ENCODE measurements at regions not wholly inside any gene's neighbourhood (a gene's known extent, or its start where the extent isn't known, plus 50 kb on each side); places are given as distances from the start of the nearest gene placed in this dataset.
"Not testable (repeated sequence)": the region's sequence is repeated elsewhere in the genome, so short reads cannot be mapped to it uniquely, and the experiment has no call there.

DNA sequence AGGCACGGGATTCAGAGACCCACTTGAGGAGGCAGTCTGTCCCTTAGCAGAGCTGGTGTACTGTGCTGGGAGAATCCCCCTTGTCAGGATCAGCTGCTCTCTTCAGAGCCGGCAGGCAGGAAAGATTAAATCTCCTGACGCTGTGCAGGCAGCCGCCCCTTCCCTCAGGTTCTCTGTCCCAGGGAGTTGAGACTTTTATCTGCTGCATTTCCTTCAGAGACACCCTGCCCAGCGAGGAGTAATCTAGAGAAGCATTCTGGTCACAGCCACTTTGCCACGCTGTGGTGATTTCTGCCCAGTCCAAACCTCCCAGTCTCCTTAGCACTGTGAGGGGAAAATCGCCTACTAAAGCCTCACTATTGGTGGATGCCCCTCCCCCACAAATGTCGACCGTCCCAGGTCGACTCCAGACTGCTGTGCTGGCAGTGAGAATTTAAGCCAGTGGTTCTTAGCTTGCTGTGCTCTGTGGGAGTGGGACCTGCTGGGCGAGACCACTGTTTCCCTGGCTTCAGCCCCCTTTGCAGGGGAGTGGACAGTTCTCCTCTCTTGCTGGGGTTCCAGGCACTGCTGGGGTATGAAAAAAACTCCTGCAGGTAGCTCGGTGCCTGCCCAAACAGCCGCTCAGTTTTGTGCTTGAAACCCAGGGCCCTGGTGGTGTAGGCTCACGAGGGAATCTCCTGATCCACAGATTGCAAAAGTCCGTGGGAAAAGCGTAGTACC, 265.4 kb downstream of the ZWINT start:
- no peak for DNase-seq (ENCODE audit: low read depth in 2 of 2)
- TF ChIP-seq CTCF (IDR thresholded peaks at IDR 0.05; ENCODE audit: low read depth, low read length): no peak
- no peak overlapping the region for H3K4me3 ChIP-seq (replicated peaks in 1 of 2; ENCODE audit: low read depth in 2 of 2, low read length in 2 of 2)

GRCh38 chr10:56093645-56094044, 267.4 kb downstream of the ZWINT start:
- not testable (repeated sequence) for H3K4me3 ChIP-seq (replicated peaks in 1 of 2; ENCODE audit: low read depth in 2 of 2, low read length in 2 of 2); DNase-seq (ENCODE audit: low read depth in 2 of 2)

- DNase-seq (ENCODE audit: low read depth in 2 of 2): no peak
- TF ChIP-seq CTCF (IDR thresholded peaks at IDR 0.05; ENCODE audit: low read depth, low read length): no peak
Observed at GRCh38 chr10:56091872-56092271, 269.2 kb downstream of the ZWINT start.

DNA sequence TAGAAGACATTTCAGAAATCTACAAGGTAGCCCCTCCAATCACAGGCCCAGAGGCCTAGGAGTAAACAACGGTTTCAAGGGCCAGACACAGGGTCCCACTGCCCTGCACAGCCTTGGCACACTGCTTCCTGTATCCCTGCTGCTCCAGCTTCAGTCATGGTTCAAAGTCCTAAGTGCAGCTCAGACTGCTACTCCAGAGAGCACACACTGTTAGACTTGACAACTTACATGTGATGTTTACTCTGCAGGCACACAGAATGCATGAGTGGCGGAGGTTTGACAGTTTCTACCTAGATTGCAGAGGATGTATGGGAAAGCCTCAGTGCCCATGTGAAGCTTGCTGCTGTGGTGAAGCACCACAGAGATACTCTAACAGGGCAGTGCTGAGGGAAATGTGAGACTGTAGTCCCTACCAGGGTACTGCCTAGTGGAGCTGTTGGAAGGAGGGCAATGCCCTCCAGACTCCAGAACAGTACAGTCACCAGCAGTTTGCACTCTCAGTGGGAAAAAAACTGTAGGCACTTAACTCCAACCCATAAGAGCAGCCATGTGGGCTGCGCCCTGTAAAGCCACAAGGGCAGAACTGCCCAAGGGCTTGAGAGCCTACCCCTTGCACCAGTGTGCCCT, 270.0 kb downstream of the ZWINT start:
- no peak for DNase-seq (ENCODE audit: low read depth in 2 of 2)
- no peak overlapping the region for H3K4me3 ChIP-seq (replicated peaks in 1 of 2; ENCODE audit: low read depth in 2 of 2, low read length in 2 of 2)
- TF ChIP-seq CTCF (IDR thresholded peaks at IDR 0.05; ENCODE audit: low read depth, low read length): no peak

More at GRCh38 chr10:56091872-56092271, 269.2 kb downstream of the ZWINT start:
- no peak overlapping the region for H3K4me3 ChIP-seq (replicated peaks in 1 of 2; ENCODE audit: low read depth in 2 of 2, low read length in 2 of 2)

- no peak for DNase-seq (ENCODE audit: low read depth in 2 of 2)
- H3K4me3 ChIP-seq (replicated peaks in 1 of 2; ENCODE audit: low read depth in 2 of 2, low read length in 2 of 2): no peak overlapping the region
- TF ChIP-seq CTCF (IDR thresholded peaks at IDR 0.05; ENCODE audit: low read depth, low read length): no peak
Observed at GRCh38 chr10:56085406-56086122, 275.5 kb downstream of the ZWINT start.

DNA sequence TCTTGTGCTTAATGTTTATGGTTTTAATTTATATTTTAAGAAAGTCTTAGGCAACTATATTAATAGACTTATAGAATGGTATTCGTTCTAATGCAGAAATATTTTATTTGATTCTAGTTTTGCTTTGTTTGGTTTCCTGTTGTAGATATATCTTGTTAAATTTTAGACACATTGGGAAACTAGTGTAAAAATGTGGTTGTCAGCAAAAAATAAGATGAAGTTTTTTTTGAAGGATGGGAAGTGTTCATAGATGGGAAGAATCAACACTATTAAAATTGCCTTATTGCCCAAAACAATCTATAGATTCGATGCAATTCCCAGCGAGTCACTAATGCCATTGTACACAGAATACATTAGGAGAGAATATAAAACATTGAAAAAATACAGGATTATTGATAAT, 278.9 kb downstream of the ZWINT start:
- TF ChIP-seq CTCF (IDR thresholded peaks at IDR 0.05; ENCODE audit: low read depth, low read length): no peak
- no peak overlapping the region for H3K4me3 ChIP-seq (replicated peaks in 1 of 2; ENCODE audit: low read depth in 2 of 2, low read length in 2 of 2)
- no peak for DNase-seq (ENCODE audit: low read depth in 2 of 2)

Data from cardiac fibroblast (primary cell).